NT2/D1 (cell line): ENCODE measurements at regions not wholly inside any gene's neighbourhood (a gene's known extent, or its start where the extent isn't known, plus 50 kb on each side); places are given as distances from the start of the nearest gene placed in this dataset.

Experiments
- YY1 ChIP-seq: IDR thresholded peaks from 2 replicates; pipeline ENCODE4 v1.6.1; 2011; ENCODE audit not compliant: insufficient read length, insufficient read depth
- ZNF274 ChIP-seq: IDR thresholded peaks from 2 replicates; pipeline ENCODE4 v1.6.1; 2011; ENCODE audit warnings: mild to moderate bottlenecking, low read depth, low read length

DNA sequence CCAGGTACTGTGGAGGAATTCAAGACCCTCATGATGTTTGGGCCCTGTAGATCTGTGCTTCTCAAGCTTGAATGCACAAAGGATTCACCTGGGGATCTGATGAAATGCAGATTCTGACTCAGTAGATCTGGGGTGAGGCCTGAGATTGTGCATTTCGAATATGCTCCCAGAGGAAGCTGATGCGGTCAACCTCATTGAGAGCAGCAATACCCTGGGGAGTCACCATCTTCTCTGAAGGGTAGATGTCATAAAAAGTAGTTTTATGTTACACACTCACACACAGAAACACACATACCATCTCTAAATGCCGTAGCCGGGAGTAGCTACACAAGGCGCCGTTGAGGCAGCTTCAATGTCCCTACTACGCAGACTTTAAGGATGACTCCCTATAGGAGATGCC, 55.8 kb upstream of the CPEB4 start:
- no peak for TF ChIP-seq YY1
- no peak for TF ChIP-seq ZNF274
